ENCODE measurements at regions not wholly inside any gene's neighbourhood (a gene's known extent, or its start where the extent isn't known, plus 50 kb on each side); places are given as distances from the start of the nearest gene placed in this dataset.

- TF ChIP-seq CTCF (IDR thresholded peaks at IDR 0.05) (no peak), POLR2A (IDR thresholded peaks at IDR 0.05) (no peak)
Observed at GRCh38 chr6:141443668-141444289, 688.9 kb upstream of the GJE1 start.

Data from heart left ventricle (tissue), 13 donors.